HuH-7 (cell line): ENCODE measurements at regions not wholly inside any gene's neighbourhood (a gene's known extent, or its start where the extent isn't known, plus 50 kb on each side); places are given as distances from the start of the nearest gene placed in this dataset.
A peak's percentile ranks its signal among the peaks of the same experiment; 100 is the strongest.
"Not testable (repeated sequence)": the region's sequence is repeated elsewhere in the genome, so short reads cannot be mapped to it uniquely, and the experiment has no call there.

Experiments used
- DNase-seq: peaks from one replicate; pipeline ENCODE4 v3.0.0; 2011; ENCODE audit warnings: low spot score

- no peak for DNase-seq
Measured at GRCh38 chr10:35993591-35994515, 351.8 kb upstream of the FZD8 start.

DNA sequence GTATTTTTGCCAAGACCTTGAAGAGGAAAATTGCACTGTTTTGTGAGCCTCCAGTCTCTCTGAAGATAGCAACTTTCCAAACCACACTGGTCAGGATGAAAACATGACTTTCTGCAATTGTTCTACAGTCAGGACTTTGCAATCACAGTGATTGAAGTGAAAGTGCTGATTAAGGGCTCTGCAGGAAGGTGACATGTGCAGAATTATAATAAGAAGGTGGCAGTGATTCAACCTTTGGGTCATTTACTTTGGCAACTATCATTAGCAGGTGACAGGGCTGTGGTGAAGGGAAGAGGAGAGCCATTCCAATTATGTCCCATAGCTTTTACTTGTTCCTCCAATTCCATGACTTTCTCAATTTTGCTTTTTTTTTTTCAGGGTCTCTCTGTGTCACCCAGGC lies 350.0 kb upstream of the FZD8 start:
- no peak for DNase-seq

DNA sequence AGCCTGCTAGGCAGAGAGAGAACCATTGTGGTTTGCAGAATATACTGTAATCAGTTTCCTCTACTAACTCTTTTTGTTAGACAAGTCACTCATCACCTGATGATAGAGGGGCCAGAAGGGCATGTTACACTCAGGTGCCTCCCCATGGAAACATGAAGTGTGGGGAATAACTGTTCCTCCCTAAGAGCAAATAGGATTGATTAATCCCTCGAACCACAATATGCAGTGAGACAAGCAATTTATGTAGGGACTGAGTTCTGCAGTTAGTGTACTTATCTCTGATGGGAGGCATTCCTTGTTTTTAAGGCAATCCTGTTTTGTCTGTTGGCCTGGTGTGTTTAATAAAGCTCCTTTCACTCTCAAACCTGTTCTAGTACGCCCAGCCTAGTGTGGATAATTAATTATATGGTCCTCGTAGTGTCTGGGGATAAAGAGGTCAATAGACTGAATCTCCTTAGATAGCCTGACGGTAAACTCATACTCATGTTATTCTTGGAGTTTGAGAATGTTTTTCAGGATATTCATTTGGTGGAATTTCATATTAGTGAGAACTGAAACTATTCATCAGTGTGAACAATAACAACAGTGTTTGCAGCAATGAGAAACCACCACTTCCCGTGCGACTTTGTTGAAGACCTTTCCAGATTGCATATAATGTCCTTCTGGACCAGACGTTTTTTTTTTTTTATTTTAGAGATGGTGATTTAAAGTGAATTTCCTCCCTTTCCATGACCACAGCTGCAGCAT lies 344.8 kb upstream of the FZD8 start:
- no peak for DNase-seq

GRCh38 chr10:35979116-35979515 lies 337.0 kb upstream of the FZD8 start:
- no peak for DNase-seq

GRCh38 chr10:35973912-35974591 lies 332.0 kb upstream of the FZD8 start:
- DNase-seq, result not testable (repeated sequence)

GRCh38 chr10:35972275-35972674 lies 330.2 kb upstream of the FZD8 start:
- DNase-seq, result peak; percentile 4

GRCh38 chr10:35971397-35971796 lies 329.3 kb upstream of the FZD8 start:
- DNase-seq, result no peak

DNA sequence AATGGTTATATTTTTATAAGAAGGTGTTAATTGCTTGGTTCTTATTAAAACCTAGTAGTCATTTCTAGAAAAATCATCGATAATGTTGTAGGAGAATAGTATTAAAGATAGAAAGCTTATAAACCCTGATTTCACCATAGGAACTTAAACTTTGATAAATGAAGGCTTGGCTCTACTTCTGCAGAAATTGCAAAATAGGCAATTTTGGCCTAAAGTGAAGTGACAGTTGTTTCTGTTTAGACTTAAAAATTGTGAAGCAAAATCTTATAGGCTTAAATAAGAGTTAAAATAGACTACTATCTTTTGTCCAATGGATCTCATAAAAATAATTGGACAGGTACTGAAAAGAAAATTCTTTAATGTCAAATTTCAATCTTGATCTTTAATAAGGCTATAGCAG lies 321.6 kb upstream of the FZD8 start:
- DNase-seq, result no peak

DNA sequence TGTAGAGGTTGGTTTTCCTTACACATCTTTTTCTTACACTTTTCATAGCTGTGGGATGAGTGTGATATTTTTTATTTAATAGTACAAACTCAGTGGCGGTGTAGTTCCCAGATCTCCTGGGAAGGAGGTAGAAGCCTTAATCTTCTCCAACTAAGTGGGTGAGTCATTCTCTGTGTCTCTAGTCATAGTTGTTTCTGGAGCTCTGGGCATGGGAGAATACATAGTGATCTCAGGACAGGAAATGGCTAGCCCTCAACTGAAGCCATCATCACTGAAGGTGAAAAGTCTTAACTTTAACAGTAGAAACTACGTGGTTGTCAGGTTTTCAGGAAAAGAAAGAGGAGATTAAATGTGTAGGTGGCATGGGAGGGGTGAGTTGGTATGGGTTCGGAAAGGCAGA lies 319.4 kb upstream of the FZD8 start:
- no peak for DNase-seq

- no peak for DNase-seq
Measured at GRCh38 chr10:35959252-35959651, 317.2 kb upstream of the FZD8 start.

DNA sequence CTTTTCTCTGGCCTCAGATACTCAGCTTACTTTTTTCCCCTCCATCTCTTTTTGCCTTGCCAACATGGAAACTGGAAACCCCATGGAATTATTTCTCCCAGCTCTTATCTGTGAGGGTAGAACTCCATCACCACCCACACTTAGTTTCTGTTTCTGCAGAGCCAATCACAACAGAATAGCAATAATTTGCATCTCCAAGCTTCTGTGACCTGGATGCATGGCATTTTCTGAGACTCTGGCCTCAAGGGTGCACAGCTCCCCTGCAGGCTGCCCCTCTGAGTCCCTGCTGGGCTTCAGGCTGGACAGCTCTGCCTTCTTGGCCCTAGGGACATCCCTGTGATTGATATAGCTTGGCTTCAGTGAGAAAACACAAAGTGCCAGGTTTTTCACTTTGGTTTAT lies 316.5 kb upstream of the FZD8 start:
- DNase-seq, result not testable (repeated sequence)

GRCh38 chr10:35950701-35951100 lies 308.6 kb upstream of the FZD8 start:
- DNase-seq, result no peak

DNA sequence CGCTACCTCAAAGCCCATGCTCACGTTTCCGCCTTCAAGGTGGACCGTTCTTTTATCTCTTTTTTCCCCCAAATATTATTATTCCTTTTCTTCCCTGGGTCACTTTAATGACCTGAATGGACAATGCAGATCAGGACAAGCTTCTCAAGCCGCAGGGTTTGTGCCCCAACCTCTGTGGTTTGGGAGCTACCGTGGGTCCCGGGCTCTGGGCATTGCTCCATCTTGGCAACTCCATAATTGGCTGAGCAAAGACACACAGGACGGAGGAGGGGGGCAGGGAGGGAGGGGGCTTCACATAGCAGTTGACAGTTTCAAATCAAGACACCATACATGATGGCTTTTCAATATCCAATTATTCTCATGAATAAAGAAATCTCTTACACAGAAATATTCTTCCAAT lies 308.1 kb upstream of the FZD8 start:
- DNase-seq, result no peak

DNA sequence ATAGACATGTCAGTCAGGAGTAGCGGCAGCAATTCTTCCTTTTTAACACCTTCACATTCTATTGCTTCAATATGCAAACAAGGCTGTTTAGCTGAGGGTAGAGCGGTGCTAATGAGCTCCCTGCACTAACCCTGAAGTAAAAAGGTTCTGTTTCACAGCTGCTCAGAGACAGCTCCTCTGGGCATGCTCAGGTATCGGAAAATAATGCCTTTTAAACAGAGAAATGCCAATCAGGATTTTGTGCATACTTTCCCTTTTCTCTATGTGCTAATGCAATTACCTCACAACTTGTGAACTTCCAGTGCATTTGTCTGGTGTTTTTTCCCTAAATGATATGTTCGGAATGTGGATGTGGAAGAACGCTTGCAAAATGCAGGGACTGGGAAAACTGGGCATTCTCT lies 307.7 kb upstream of the FZD8 start:
- DNase-seq, result no peak

DNA sequence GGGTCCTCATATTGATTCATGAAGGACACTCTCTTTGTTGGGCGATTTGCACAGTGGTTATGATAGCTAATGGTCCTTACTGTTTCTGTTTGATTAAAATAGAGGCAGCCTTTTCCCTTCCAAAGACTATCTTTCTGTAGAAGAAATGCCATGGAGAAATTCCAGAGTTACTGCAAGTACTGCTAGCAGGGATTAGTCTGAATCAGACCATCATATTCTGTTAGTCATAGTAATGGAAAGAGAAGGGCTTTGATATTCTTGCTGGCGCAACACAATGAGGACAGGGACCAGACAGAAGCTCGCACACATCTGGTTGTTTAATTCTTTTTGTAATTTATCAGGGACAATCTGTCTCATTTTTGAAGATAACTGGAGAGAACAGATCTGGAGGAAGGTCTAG lies 304.5 kb upstream of the FZD8 start:
- no peak for DNase-seq

GRCh38 chr10:35942057-35942456 lies 300.0 kb upstream of the FZD8 start:
- no peak for DNase-seq

- DNase-seq, result no peak
Measured at GRCh38 chr10:35940141-35941041, 298.3 kb upstream of the FZD8 start.

- DNase-seq, result no peak
Measured at GRCh38 chr10:35938160-35938559, 296.1 kb upstream of the FZD8 start.

DNA sequence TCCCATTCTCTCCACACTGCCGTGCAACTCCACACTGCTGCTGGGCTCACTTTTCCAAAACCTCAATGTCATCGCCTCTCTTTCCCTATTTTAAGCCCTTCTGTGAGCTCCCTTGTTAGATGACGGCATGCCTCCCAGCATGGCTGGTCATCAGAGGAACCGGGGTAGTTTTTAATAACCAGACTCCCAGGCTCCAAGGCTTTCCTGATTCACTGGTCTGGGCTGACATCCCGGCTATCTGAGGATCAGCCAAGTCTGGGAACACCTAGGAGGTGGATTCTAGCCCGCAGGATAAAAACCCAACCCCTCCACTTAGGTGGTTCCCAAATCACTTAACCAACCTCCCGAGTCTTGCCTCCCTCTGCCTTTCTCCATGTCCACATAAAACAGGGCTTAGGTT lies 295.4 kb upstream of the FZD8 start:
- DNase-seq, result no peak

GRCh38 chr10:35934642-35934995 lies 292.5 kb upstream of the FZD8 start:
- no peak for DNase-seq

DNA sequence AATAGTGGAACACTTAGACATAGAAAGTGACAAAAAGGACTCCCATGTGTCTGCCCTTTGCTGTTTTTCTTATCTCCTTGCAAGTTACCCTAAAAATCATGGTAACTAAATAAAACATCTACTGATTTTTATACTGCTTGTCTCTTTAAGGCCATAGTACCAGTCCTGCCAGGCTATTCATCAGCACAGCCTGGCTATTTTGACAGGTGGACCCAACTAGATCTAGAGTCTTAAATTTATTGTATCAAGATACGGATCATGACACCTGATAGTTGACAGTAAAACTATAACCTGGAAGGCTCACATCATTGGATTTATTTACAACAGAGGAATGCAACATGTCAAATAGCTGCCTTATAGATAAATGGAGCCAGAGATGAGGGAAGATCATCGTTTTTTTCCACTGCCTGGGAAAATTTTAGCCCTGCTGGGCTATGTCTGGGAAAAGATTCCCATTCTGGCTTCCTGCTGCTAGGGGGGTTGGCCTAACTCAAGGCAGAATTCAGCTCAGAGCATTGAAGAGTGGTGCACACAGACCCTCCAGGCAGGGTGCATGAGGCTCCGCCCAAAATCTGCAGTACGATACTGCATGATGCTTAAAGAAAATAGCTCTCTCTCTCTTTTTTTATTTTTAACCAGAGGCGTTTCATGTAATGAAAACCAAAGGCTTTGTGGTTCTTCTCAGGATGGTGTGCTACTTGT lies 292.0 kb upstream of the FZD8 start:
- no peak for DNase-seq
